ENCODE measurements at regions not wholly inside any gene's neighbourhood (a gene's known extent, or its start where the extent isn't known, plus 50 kb on each side); places are given as distances from the start of the nearest gene placed in this dataset.

DNA sequence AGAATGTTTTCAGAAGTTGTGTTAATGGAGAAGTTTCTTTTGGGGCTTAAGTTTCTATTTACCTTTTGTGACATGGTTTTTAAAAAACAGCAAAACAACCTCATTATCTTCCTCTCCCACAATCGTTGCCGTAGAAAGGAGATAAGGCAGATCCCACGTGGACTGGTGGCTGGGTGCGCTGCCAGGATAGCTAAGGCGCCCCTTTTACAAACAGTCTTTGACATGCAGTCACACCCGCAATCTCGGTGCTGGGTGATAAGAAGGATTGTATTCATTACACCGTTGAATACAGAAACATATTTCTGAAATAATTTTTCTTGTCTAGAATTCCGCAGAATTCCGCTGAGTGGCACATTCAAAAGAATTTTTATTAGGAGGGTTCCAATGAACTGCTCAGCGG, 271.1 kb downstream of the UQCRFS1 start (continued):
- TF ChIP-seq BCL11A (IDR thresholded peaks at IDR 0.05; ENCODE audit: low read depth, low read length), result no peak
- no peak for TF ChIP-seq YBX1 (IDR thresholded peaks at IDR 0.05)

- H2AFZ ChIP-seq (ENCODE audit: control insufficient read depth, low read depth, low read length), result no peak overlapping the region
- H3K4me2 ChIP-seq (ENCODE audit: control insufficient read depth, insufficient read depth), result no peak overlapping the region
- TF ChIP-seq SUZ12 (IDR thresholded peaks at IDR 0.05; ENCODE audit: unreplicated experiment) (no peak), RAD21 (IDR thresholded peaks at IDR 0.05; ENCODE audit: insufficient read depth, low read depth, low read length) (no peak), ZNF217 (IDR thresholded peaks at IDR 0.05) (no peak), CREM (IDR thresholded peaks at IDR 0.05; ENCODE audit: low read depth) (no peak), CHD1 (IDR thresholded peaks at IDR 0.05; ENCODE audit: low read depth, low read length) (no peak), ZNF24 (IDR thresholded peaks at IDR 0.05) (no peak), CBFB (IDR thresholded peaks at IDR 0.05; ENCODE audit: low read depth) (no peak), SMC3 (IDR thresholded peaks at IDR 0.05; ENCODE audit: borderline replicate concordance, low read length) (no peak), MEF2A (IDR thresholded peaks at IDR 0.05; ENCODE audit: insufficient read depth, low read depth, low read length) (no peak), YY1 (IDR thresholded peaks at IDR 0.05; ENCODE audit: low read depth, low read length) (no peak), ZNF622 (IDR thresholded peaks at IDR 0.05) (no peak), CREB1 (IDR thresholded peaks at IDR 0.05; ENCODE audit: low read depth) (no peak), ATF7 (IDR thresholded peaks at IDR 0.05; ENCODE audit: low read depth) (no peak), PAX5 (IDR thresholded peaks at IDR 0.05; ENCODE audit: borderline replicate concordance, low read depth, low read length) (no peak), IKZF1 (conservative IDR thresholded peaks at IDR 0.05) (no peak)
- TF ChIP-seq, protein P1, sequence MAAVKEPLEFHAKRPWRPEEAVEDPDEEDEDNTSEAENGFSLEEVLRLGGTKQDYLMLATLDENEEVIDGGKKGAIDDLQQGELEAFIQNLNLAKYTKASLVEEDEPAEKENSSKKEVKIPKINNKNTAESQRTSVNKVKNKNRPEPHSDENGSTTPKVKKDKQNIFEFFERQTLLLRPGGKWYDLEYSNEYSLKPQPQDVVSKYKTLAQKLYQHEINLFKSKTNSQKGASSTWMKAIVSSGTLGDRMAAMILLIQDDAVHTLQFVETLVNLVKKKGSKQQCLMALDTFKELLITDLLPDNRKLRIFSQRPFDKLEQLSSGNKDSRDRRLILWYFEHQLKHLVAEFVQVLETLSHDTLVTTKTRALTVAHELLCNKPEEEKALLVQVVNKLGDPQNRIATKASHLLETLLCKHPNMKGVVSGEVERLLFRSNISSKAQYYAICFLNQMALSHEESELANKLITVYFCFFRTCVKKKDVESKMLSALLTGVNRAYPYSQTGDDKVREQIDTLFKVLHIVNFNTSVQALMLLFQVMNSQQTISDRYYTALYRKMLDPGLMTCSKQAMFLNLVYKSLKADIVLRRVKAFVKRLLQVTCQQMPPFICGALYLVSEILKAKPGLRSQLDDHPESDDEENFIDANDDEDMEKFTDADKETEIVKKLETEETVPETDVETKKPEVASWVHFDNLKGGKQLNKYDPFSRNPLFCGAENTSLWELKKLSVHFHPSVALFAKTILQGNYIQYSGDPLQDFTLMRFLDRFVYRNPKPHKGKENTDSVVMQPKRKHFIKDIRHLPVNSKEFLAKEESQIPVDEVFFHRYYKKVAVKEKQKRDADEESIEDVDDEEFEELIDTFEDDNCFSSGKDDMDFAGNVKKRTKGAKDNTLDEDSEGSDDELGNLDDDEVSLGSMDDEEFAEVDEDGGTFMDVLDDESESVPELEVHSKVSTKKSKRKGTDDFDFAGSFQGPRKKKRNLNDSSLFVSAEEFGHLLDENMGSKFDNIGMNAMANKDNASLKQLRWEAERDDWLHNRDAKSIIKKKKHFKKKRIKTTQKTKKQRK (IDR thresholded peaks at IDR 0.05; ENCODE audit: low read depth, low read length), result no peak
- WGBS (ENCODE audit: insufficient coverage, insufficient replicate concordance, low lambda C conversion rate, missing lambda C conversion rate), result 8% methylated on average over 7 of the region's 7 CpGs
- H3K27ac ChIP-seq (ENCODE audit: control insufficient read depth, insufficient read depth), result no peak overlapping the region
- ATAC-seq (no peak), FAIRE-seq (no peak), DNase-seq (ENCODE audit: low read depth, low spot score) (no peak)
- RAD21 ChIA-PET (ENCODE audit: unreplicated experiment), result no interaction called here
- intact Hi-C loops (cut with micrococcal nuclease; ENCODE audit: unreplicated experiment), result no loop called here
- POLR2A ChIA-PET, result no interaction called here
- SMC1A ChIA-PET (ENCODE audit: uncharacterized antibody, unreplicated experiment), result no interaction called here
- in situ Hi-C loops (cut with MboI), result no loop called here
- CTCF ChIA-PET, result no interaction called here
- no TSS peak for BruUV-seq (replicated peaks)
- no peaks in the 10 kb centered on the region for H3K79me2 ChIP-seq (ENCODE audit: control insufficient read depth, insufficient read depth, low read length)
- H3K36me3 ChIP-seq (ENCODE audit: control insufficient read depth in 2 of 2, insufficient read depth in 2 of 2, low read length in 1 of 2), result no peaks in the 10 kb centered on the region
- no peaks in the 10 kb centered on the region; the same call in 2 of the 3 replicates for H3K9me3 ChIP-seq (replicated peaks; ENCODE audit: control insufficient read depth, insufficient read depth, low read length)
- H3K4me3 ChIP-seq, result no peak overlapping the region
- H4K20me1 ChIP-seq (ENCODE audit: control insufficient read depth, insufficient read depth), result no peaks in the 10 kb centered on the region
- no peak overlapping the region for H3K9ac ChIP-seq (ENCODE audit: control insufficient read depth, insufficient read depth, low read length)
- no peaks in the 10 kb centered on the region for H3K27me3 ChIP-seq (replicated peaks in 1 of 2; ENCODE audit: control insufficient read depth in 2 of 2, insufficient read depth in 2 of 2, low read length in 1 of 2)
- H3K4me1 ChIP-seq (ENCODE audit: control insufficient read depth, insufficient read depth, low read length), result no peaks in the 10 kb centered on the region
These were observed 272.0 kb downstream of the UQCRFS1 start for GRCh38 chr19:28940751-28941500.
